Testis (tissue), 2 donors: ENCODE measurements at regions not wholly inside any gene's neighbourhood (a gene's known extent, or its start where the extent isn't known, plus 50 kb on each side); places are given as distances from the start of the nearest gene placed in this dataset.

Experiments used
- CTCF ChIP-seq, 3 experiments: fragments of 450-650 bp in 2 of 3; fragments of 200-600 bp in 1 of 3; sonication (generic) in 1 of 3; IDR thresholded peaks; one replicate each; pipeline ENCODE4 v1.5.1; 2016 to 2019; ENCODE audit warnings: antibody characterized with exemption in 3 of 3, mild to moderate bottlenecking in 2 of 3, moderate library complexity in 1 of 3
- POLR2A ChIP-seq: fragments of 450-650 bp; IDR thresholded peaks from one replicate; pipeline ENCODE4 v1.6.1; 2017; ENCODE audit warnings: antibody characterized with exemption, mild to moderate bottlenecking, moderate library complexity

DNA sequence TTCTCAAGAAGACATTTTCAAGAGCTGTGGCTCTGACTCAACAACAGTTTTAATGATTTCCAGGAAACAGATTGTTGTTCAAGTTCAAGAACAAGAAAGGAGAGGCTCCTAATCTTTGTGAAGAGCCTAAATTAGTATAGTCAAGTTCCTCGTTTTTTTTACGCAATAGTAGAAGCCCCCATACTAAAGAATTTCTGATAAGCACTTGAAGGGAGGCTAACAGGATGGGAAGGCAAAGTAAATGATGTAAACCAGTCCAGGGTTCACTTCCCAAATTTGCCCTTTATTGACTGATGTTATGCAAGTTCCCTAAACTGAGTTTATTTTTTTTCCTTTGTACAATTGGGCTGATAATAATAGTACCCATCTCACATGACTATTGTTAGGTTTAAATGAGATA is 178.2 kb downstream of the RTL9 start:
- TF ChIP-seq CTCF (IDR thresholded peaks at IDR 0.05) (no peak), POLR2A (no peak)
